H1 (cell line): ENCODE measurements at regions not wholly inside any gene's neighbourhood (a gene's known extent, or its start where the extent isn't known, plus 50 kb on each side); places are given as distances from the start of the nearest gene placed in this dataset.

ENCODE experiments used
- CTCF ChIA-PET: fragments of 300-600 bp; sonication (Branson Sonifier 250); formaldehyde crosslinking; loops from one replicate; lab custom pipeline; 2021; ENCODE audit not compliant: partially characterized antibody; lab: Charles Lee
- POLR2A ChIA-PET: fragments of 300-600 bp; sonication (Branson Sonifier 250); formaldehyde crosslinking; loops from one replicate; lab custom pipeline; 2021; ENCODE audit warnings: inconsistent platforms; ENCODE audit not compliant: partially characterized antibody; lab: Charles Lee
- DNase-seq, 2 experiments: peaks; one replicate each; pipeline versions ENCODE4 v3.0.0 to v3.0.0-alpha.2; 2010 to 2022; ENCODE audit warnings: low spot score in 2 of 2, low read depth in 1 of 2, mixed read lengths in 1 of 2
- FAIRE-seq: peaks from 2 replicates; lab custom pipeline; 2011; peaks lifted over from hg19 to GRCh38; lab: Jason Lieb, UNC
- H2AFZ ChIP-seq: 2 replicates; pipeline ENCODE4 v1.8.1; 2012; ENCODE audit warnings: low read length, inconsistent platforms
- H2AK5ac ChIP-seq: 2 replicates; pipeline ENCODE4 v1.6.1; 2013; ENCODE audit warnings: low read depth, low read length
- H2BK120ac ChIP-seq: replicated peaks from 2 replicates; pipeline ENCODE3; 2013; ENCODE audit warnings: low read depth, low read length, inconsistent platforms
- H2BK12ac ChIP-seq: 2 replicates; pipeline ENCODE4 v1.6.1; 2013; ENCODE audit warnings: low read depth, low read length
- H2BK15ac ChIP-seq: 2 replicates; pipeline ENCODE4 v1.6.1; 2013; ENCODE audit warnings: low read length
- H2BK20ac ChIP-seq: 2 replicates; pipeline ENCODE4 v1.6.1; 2013; ENCODE audit warnings: low read length
- H2BK5ac ChIP-seq: 2 replicates; pipeline ENCODE4 v1.6.1; 2013; ENCODE audit warnings: low read depth, low read length
- H3K14ac ChIP-seq: 2 replicates; pipeline ENCODE4 v1.6.1; 2013; ENCODE audit warnings: inconsistent platforms; ENCODE audit not compliant: insufficient read length
- H3K18ac ChIP-seq: 2 replicates; pipeline ENCODE4 v1.6.1; 2013; ENCODE audit warnings: low read length; ENCODE audit errors: extremely low read depth
- H3K23ac ChIP-seq: 2 replicates; pipeline ENCODE4 v1.6.1; 2013; ENCODE audit warnings: inconsistent platforms; ENCODE audit not compliant: insufficient read length
- H3K23me2 ChIP-seq: 2 replicates; pipeline ENCODE4 v1.6.1; 2013; ENCODE audit warnings: low read depth, low read length
- H3K27ac ChIP-seq: 2 replicates; pipeline ENCODE4 v1.6.1; 2011; ENCODE audit warnings: low read depth, low read length, inconsistent platforms
- H3K27me3 ChIP-seq, 4 experiments: replicated peaks in 1 of 4; 1 replicate in 1 of 4; 2 replicates in 3 of 4; pipeline versions ENCODE4 v1.6.1 to v1.8.1; 2011 to 2013; ENCODE audit warnings: low read length in 3 of 4, mild to moderate bottlenecking in 3 of 4, inconsistent platforms in 2 of 4, mixed read lengths in 2 of 4, moderate library complexity in 1 of 4; ENCODE audit not compliant: control insufficient read depth in 3 of 4, insufficient read depth in 3 of 4; ENCODE audit errors: extremely low read depth in 1 of 4
- H3K36me3 ChIP-seq, 4 experiments: 2 replicates each; pipeline versions ENCODE4 v1.6.1 to v1.8.1; 2011 to 2013; ENCODE audit warnings: mild to moderate bottlenecking in 4 of 4, low read length in 3 of 4, moderate library complexity in 2 of 4, control low read depth in 1 of 4, inconsistent platforms in 1 of 4; ENCODE audit not compliant: insufficient read depth in 4 of 4, control insufficient read depth in 2 of 4
- H3K4ac ChIP-seq: replicated peaks from 2 replicates; pipeline ENCODE3; 2013; ENCODE audit warnings: low read length, low read depth, mixed read lengths, inconsistent platforms; ENCODE audit not compliant: insufficient read length
- H3K4me1 ChIP-seq, 4 experiments: replicated peaks in 1 of 4; 1 replicate in 1 of 4; 2 replicates in 3 of 4; pipeline versions ENCODE4 v1.6.1 to v1.8.1; 2011 to 2013; ENCODE audit warnings: low read length in 3 of 4, inconsistent platforms in 2 of 4, mixed read lengths in 1 of 4; ENCODE audit not compliant: insufficient read depth in 4 of 4, control insufficient read depth in 3 of 4
- H3K4me2 ChIP-seq, 2 experiments: 2 replicates each; pipeline versions ENCODE4 v1.6.1 to v1.8.1; 2011 to 2013; ENCODE audit warnings: low read depth in 2 of 2, low read length in 2 of 2, control low read depth in 1 of 2, inconsistent platforms in 1 of 2, mild to moderate bottlenecking in 1 of 2; ENCODE audit not compliant: insufficient read depth in 1 of 2
- H3K4me3 ChIP-seq, 4 experiments: fragments of 200-600, 300-600 bp in 1 of 4; sonication (generic), shearing (Covaris generic), sonication (Bioruptor Twin) in 1 of 4; 2 replicates each; pipeline versions ENCODE4 v1.5.1 to v1.8.1; 2011 to 2016; ENCODE audit warnings: low read length in 4 of 4, low read depth in 3 of 4, control low read depth in 2 of 4, inconsistent platforms in 2 of 4, mild to moderate bottlenecking in 2 of 4, mixed read lengths in 1 of 4, moderate library complexity in 1 of 4; ENCODE audit not compliant: insufficient read depth in 2 of 4; ENCODE audit errors: extremely low read depth in 1 of 4
- H3K56ac ChIP-seq: replicated peaks from 2 replicates; pipeline ENCODE3; 2013; ENCODE audit warnings: low read depth, mild to moderate bottlenecking, mixed read lengths, low read length, inconsistent platforms; ENCODE audit not compliant: insufficient read length
- H3K79me1 ChIP-seq: 2 replicates; pipeline ENCODE4 v1.6.1; 2013; ENCODE audit warnings: low read depth, low read length, control low read depth
- H3K79me2 ChIP-seq, 2 experiments: 2 replicates each; pipeline versions ENCODE4 v1.6.1 to v1.8.1; 2012 to 2013; ENCODE audit warnings: low read length in 2 of 2, mild to moderate bottlenecking in 2 of 2, inconsistent platforms in 1 of 2; ENCODE audit not compliant: insufficient read depth in 2 of 2, control insufficient read depth in 1 of 2
- H3K9ac ChIP-seq, 4 experiments: replicated peaks in 1 of 4; 1 replicate in 1 of 4; 2 replicates in 3 of 4; pipeline versions ENCODE4 v1.6.1 to v1.8.1; 2011 to 2013; ENCODE audit warnings: low read depth in 3 of 4, low read length in 3 of 4, control low read depth in 2 of 4, mild to moderate bottlenecking in 2 of 4, moderate library complexity in 2 of 4, inconsistent platforms in 1 of 4; ENCODE audit errors: extremely low read depth in 1 of 4
- H3K9me3 ChIP-seq, 2 experiments: 2 replicates each; pipeline versions ENCODE4 v1.6.1 to v1.8.1; 2012 to 2013; ENCODE audit warnings: mild to moderate bottlenecking in 2 of 2, moderate library complexity in 2 of 2, control low read depth in 1 of 2, inconsistent platforms in 1 of 2, low read depth in 1 of 2, low read length in 1 of 2, mixed read lengths in 1 of 2; ENCODE audit not compliant: insufficient read depth in 2 of 2
- H4K20me1 ChIP-seq, 2 experiments: replicated peaks in 1 of 2; 2 replicates each; pipeline versions ENCODE3 to v1.8.1; 2011 to 2013; ENCODE audit warnings: inconsistent platforms in 2 of 2, low read length in 2 of 2, mild to moderate bottlenecking in 1 of 2; ENCODE audit not compliant: insufficient read depth in 2 of 2, control insufficient read depth in 1 of 2
- H4K5ac ChIP-seq: 2 replicates; pipeline ENCODE4 v1.6.1; 2013; ENCODE audit warnings: low read length, low read depth, mixed read lengths, inconsistent platforms; ENCODE audit not compliant: insufficient read length
- H4K8ac ChIP-seq: 2 replicates; pipeline ENCODE4 v1.8.0; 2013; ENCODE audit warnings: mild to moderate bottlenecking, moderate library complexity, low read length, inconsistent platforms; ENCODE audit not compliant: insufficient read depth; ENCODE audit errors: extremely low read depth
- H4K91ac ChIP-seq: replicated peaks from 2 replicates; pipeline ENCODE3; 2013; ENCODE audit warnings: low read length, mixed read lengths, inconsistent platforms; ENCODE audit not compliant: insufficient read length
- CBX5 ChIP-seq: fragments of 300-800, 300-1000 bp; sonication (generic); IDR thresholded peaks from 2 replicates; pipeline ENCODE4 v1.7.1; 2016; ENCODE audit warnings: antibody characterized with exemption, low read length, low read depth
- CBX8 ChIP-seq: fragments of 300-800, 300-1000 bp; sonication (generic); IDR thresholded peaks from 2 replicates; pipeline ENCODE4 v1.7.1; 2016; ENCODE audit warnings: low read depth, low read length, borderline replicate concordance
- EGR1 ChIP-seq: IDR thresholded peaks from 2 replicates; pipeline ENCODE4 v1.6.1; 2011; ENCODE audit warnings: low read depth, low read length, borderline replicate concordance
- EP300 ChIP-seq, 2 experiments: IDR thresholded peaks; 1 replicate in 1 of 2; 2 replicates in 1 of 2; pipeline ENCODE4 v1.6.1; 2011 to 2012; ENCODE audit warnings: low read depth in 2 of 2, low read length in 2 of 2, mild to moderate bottlenecking in 2 of 2, borderline replicate concordance in 1 of 2, inconsistent platforms in 1 of 2, moderate library complexity in 1 of 2
- JUN ChIP-seq: IDR thresholded peaks from 2 replicates; pipeline ENCODE4 v1.6.1; 2011; ENCODE audit warnings: low read depth, mild to moderate bottlenecking, improper control_type of control experiment, low read length
- RBBP5 ChIP-seq: IDR thresholded peaks from 2 replicates; pipeline ENCODE4 v1.7.1; 2012; ENCODE audit warnings: low read depth, mild to moderate bottlenecking, inconsistent platforms, low read length, moderate library complexity, borderline replicate concordance
- WGBS, 2 experiments: shearing (Covaris generic) in 1 of 2; methylation state at CpG; one replicate each; pipeline versions ENCODE4 v1.1.6 to v1.1.7; 2013 to 2015; ENCODE audit warnings: low lambda C conversion rate in 2 of 2, mixed read lengths in 2 of 2, inconsistent platforms in 1 of 2, low coverage in 1 of 2, missing lambda C conversion rate in 1 of 2; ENCODE audit not compliant: insufficient replicate concordance in 2 of 2, insufficient coverage in 1 of 2, insufficient read length in 1 of 2; ENCODE audit errors: extremely low coverage in 1 of 2, missing lambda C conversion rate in 1 of 2; 5-methylcytosine and 5-hydroxymethylcytosine counted together

DNA sequence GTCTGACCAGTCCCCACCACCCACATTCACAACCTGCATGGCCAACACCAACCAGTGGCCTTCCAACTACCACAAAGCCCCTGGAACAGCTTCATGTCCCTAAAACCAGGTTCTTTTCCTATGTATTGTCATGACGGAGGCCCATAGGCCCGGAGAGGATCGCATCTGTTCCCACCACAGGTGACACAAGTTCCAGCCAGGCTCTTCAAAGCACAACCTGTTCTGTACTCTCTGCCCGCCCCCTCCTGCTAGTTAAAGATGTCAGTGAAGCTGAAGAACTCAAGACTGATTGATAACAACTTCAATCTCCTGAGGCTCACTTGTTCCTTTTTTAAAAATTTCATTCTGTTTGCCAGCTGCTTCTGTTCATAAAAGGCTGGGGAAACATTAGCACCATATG lies 121.1 kb upstream of the GUCY1A2 start:
- no peak overlapping the region for H3K14ac ChIP-seq
- no peak overlapping the region for H4K8ac ChIP-seq
- no peaks in the 10 kb centered on the region for H3K23me2 ChIP-seq
- H3K4me2 ChIP-seq, result no peak overlapping the region
- no peak overlapping the region for H2AFZ ChIP-seq
- no peaks in the 10 kb centered on the region for H3K36me3 ChIP-seq
- 67% methylated on average over 4 of the region's 4 CpGs; no CpG with 5 or more reads in 1 of the 2 experiments for WGBS, 2 experiments
- H3K4me1 ChIP-seq, result no peaks in the 10 kb centered on the region
- no peak for FAIRE-seq
- H2BK5ac ChIP-seq, result no peak overlapping the region
- no peak overlapping the region for H3K23ac ChIP-seq
- CTCF ChIA-PET, result interaction anchor here (1.0 to 1.7 kb wide), 3 partner anchors 17 to 37 kb away, joined by 3 to 5 read pairs (median 4); no protein-coding TSS in a partner anchor
- H3K79me1 ChIP-seq, result no peaks in the 10 kb centered on the region; the same call in 1 of the 2 replicates
- H3K4ac ChIP-seq, result no peak overlapping the region
- H2BK12ac ChIP-seq, result no peak overlapping the region
- H3K27ac ChIP-seq, result no peak overlapping the region
- H2AK5ac ChIP-seq, result no peak overlapping the region
- no peak overlapping the region for H3K4me3 ChIP-seq
- no peak overlapping the region for H3K56ac ChIP-seq
- no peak overlapping the region for H4K5ac ChIP-seq
- H2BK120ac ChIP-seq, result no peak overlapping the region
- H2BK20ac ChIP-seq, result no peak overlapping the region
- H3K9me3 ChIP-seq, result no peaks in the 10 kb centered on the region; a peak in 1 of 4 replicates
- H3K27me3 ChIP-seq, result no peaks in the 10 kb centered on the region
- H3K18ac ChIP-seq, result no peak overlapping the region
- no peak for TF ChIP-seq RBBP5
- TF ChIP-seq CBX8, result no peak
- TF ChIP-seq JUN, result no peak
- TF ChIP-seq EP300 (IDR thresholded peaks at IDR 0.05; ENCODE audit: borderline replicate concordance in 1 of 2, low read depth in 2 of 2, low read length in 2 of 2), result no peak
- no peak for TF ChIP-seq CBX5
- TF ChIP-seq EGR1, result no peak
- TF ChIP-seq, all 59 proteins: peak for 0
- Histone ChIP-seq H3K79me2 (no peaks in the 10 kb centered on the region), H3K9ac (no peak overlapping the region), H4K20me1 (no peaks in the 10 kb centered on the region), H4K91ac (no peak overlapping the region), H2BK15ac (no peak overlapping the region)
- POLR2A ChIA-PET, result no interaction called here
- DNase-seq, result no peak
